ENCODE measurements at regions not wholly inside any gene's neighbourhood (a gene's known extent, or its start where the extent isn't known, plus 50 kb on each side); places are given as distances from the start of the nearest gene placed in this dataset.

GRCh38 chr14:84029246-84029645 is 1500.7 kb upstream of the FLRT2 start:
- TF ChIP-seq POLR2AphosphoS5 (IDR thresholded peaks at IDR 0.05; ENCODE audit: borderline replicate concordance, low read depth, low read length) (peak; percentile 44; the same call in 1 of the 2 replicates), FOXP2 (optimal IDR thresholded peaks at IDR 0.05; ENCODE audit: control extremely low read depth, extremely low read length, insufficient read depth) (no peak), EZH2 (IDR thresholded peaks at IDR 0.05) (no peak)
- no peak for DNase-seq (ENCODE audit: low read depth, low spot score)
- H3K27ac ChIP-seq, result no peak overlapping the region
- 0 out of 2 replicates have a peak overlapping the region, but pooled peaks have one; percentile 8 for H3K4me3 ChIP-seq
- H3K9ac ChIP-seq (ENCODE audit: insufficient read length), result no peak overlapping the region
- no peaks in the 10 kb centered on the region for H3K36me3 ChIP-seq (ENCODE audit: insufficient read depth, low read length)
- H3K9me3 ChIP-seq (ENCODE audit: low read depth, low read length), result no peaks in the 10 kb centered on the region

DNA sequence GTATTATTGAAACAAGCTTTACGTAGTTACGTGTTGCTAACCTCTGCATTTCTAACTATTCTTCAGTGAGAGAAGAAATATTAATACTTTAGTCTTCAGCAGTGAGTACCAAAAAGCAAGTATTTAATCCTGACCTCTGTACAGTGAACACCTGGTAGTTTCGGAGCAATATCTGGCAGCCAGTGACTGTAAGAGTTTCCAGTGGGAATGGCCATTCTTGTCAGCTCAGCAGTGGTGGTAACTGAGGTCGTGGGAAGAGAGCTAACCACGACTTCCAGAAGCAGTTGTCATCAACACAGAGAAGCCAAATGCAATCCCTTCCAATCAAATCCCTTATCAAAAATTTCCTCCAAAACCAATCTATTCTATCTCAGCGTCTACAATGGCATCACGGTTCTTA is 1500.2 kb upstream of the FLRT2 start:
- no peak overlapping the region for H3K9ac ChIP-seq (ENCODE audit: insufficient read length)
- H3K27ac ChIP-seq, result no peak overlapping the region
- no peak for DNase-seq (ENCODE audit: low read depth, low spot score)
- TF ChIP-seq EZH2 (IDR thresholded peaks at IDR 0.05), result no peak
- TF ChIP-seq POLR2AphosphoS5 (IDR thresholded peaks at IDR 0.05; ENCODE audit: borderline replicate concordance, low read depth, low read length), result no peak
- TF ChIP-seq FOXP2 (optimal IDR thresholded peaks at IDR 0.05; ENCODE audit: control extremely low read depth, extremely low read length, insufficient read depth), result no peak
- no peak overlapping the region for H3K4me3 ChIP-seq
- H3K9me3 ChIP-seq (ENCODE audit: low read depth, low read length), result no peaks in the 10 kb centered on the region
- H3K36me3 ChIP-seq (ENCODE audit: insufficient read depth, low read length), result no peaks in the 10 kb centered on the region

DNA sequence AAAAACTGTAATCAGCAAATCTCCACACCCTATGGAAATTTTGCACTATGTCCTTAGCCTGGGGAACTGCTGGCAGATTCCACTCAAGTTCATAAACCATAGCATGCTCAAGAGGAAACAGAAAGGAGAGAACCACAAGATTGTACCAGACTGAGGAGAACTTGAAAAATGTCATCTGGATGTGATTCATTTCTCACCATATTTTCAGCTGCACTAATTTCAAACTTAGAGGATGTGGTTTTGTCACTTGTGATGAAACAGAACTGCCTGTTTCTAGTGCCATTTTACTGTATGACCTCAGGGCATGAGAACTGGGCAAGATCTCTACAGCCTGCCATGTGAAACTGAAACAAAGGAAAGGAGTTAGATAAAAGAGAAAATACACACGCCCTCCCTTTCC is 1493.1 kb upstream of the FLRT2 start:
- DNase-seq (ENCODE audit: low read depth, low spot score), result peak; percentile 76
- Histone ChIP-seq H3K27ac (no peak overlapping the region), H3K4me3 (peak overlapping the region; percentile 7; the same call in 1 of the 2 replicates), H3K9ac (ENCODE audit: insufficient read length) (no peak overlapping the region), H3K36me3 (ENCODE audit: insufficient read depth, low read length) (no peaks in the 10 kb centered on the region), H3K9me3 (ENCODE audit: low read depth, low read length) (no peaks in the 10 kb centered on the region)
- peak; percentile 55; the same call in 1 of the 2 replicates for TF ChIP-seq POLR2AphosphoS5 (IDR thresholded peaks at IDR 0.05; ENCODE audit: borderline replicate concordance, low read depth, low read length)
- no peak for TF ChIP-seq EZH2 (IDR thresholded peaks at IDR 0.05)
- TF ChIP-seq FOXP2 (optimal IDR thresholded peaks at IDR 0.05; ENCODE audit: control extremely low read depth, extremely low read length, insufficient read depth), result no peak

DNA sequence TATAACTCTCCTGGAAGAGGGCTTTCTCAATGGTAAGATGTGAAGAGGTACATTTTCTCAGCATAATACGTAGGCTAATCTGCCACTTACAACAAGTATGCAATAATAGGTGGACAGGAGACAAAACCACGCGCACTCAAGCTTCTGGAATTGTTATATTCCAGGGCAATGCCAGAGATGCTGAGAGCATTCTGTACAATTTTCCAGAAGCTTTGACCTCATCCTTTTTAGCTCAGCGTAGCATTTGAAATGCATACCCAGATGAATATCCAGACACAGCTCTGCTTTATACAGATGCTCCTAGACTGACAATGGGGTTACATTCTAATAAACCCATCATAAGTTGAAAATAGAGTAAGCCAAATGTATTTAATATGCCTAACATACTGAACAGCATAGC is 1492.4 kb upstream of the FLRT2 start:
- no peak overlapping the region for H3K4me3 ChIP-seq
- no peak overlapping the region for H3K9ac ChIP-seq (ENCODE audit: insufficient read length)
- TF ChIP-seq POLR2AphosphoS5 (IDR thresholded peaks at IDR 0.05; ENCODE audit: borderline replicate concordance, low read depth, low read length) (no peak), EZH2 (IDR thresholded peaks at IDR 0.05) (no peak), FOXP2 (optimal IDR thresholded peaks at IDR 0.05; ENCODE audit: control extremely low read depth, extremely low read length, insufficient read depth) (no peak)
- no peaks in the 10 kb centered on the region for H3K9me3 ChIP-seq (ENCODE audit: low read depth, low read length)
- H3K36me3 ChIP-seq (ENCODE audit: insufficient read depth, low read length), result no peaks in the 10 kb centered on the region
- DNase-seq (ENCODE audit: low read depth, low spot score), result no peak
- H3K27ac ChIP-seq, result no peak overlapping the region

GRCh38 chr14:84040101-84040500 is 1489.8 kb upstream of the FLRT2 start:
- H3K27ac ChIP-seq, result no peak overlapping the region
- H3K36me3 ChIP-seq (ENCODE audit: insufficient read depth, low read length), result no peaks in the 10 kb centered on the region
- TF ChIP-seq FOXP2 (optimal IDR thresholded peaks at IDR 0.05; ENCODE audit: control extremely low read depth, extremely low read length, insufficient read depth), result no peak
- TF ChIP-seq EZH2 (IDR thresholded peaks at IDR 0.05), result no peak
- TF ChIP-seq POLR2AphosphoS5 (IDR thresholded peaks at IDR 0.05; ENCODE audit: borderline replicate concordance, low read depth, low read length), result no peak
- H3K4me3 ChIP-seq, result no peak overlapping the region
- H3K9me3 ChIP-seq (ENCODE audit: low read depth, low read length), result no peaks in the 10 kb centered on the region
- no peak for DNase-seq (ENCODE audit: low read depth, low spot score)
- no peak overlapping the region for H3K9ac ChIP-seq (ENCODE audit: insufficient read length)

DNA sequence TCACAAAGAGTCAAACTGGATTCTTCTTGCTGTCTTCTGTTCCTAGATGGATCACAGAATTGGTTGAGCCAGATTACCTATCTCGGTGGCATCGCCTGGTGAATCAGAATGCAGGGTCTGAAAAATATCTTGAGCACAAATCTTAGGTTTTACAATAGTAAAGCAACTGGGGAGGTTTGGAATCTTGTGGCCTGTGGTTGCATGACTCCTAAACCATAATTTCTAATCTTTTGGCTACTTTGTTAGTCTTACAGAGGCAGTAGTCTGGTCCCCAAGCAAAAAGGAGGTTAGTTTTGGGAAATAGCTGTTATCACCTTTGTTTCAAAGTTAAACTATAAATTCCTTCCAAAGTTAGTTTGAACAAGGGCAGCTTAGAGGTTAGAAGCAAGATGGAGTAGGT is 1488.5 kb upstream of the FLRT2 start:
- Histone ChIP-seq H3K27ac (no peak overlapping the region), H3K9me3 (ENCODE audit: low read depth, low read length) (no peaks in the 10 kb centered on the region), H3K9ac (ENCODE audit: insufficient read length) (no peak overlapping the region), H3K36me3 (ENCODE audit: insufficient read depth, low read length) (no peaks in the 10 kb centered on the region), H3K4me3 (no peak overlapping the region)
- TF ChIP-seq FOXP2 (optimal IDR thresholded peaks at IDR 0.05; ENCODE audit: control extremely low read depth, extremely low read length, insufficient read depth) (no peak), EZH2 (IDR thresholded peaks at IDR 0.05) (no peak), POLR2AphosphoS5 (IDR thresholded peaks at IDR 0.05; ENCODE audit: borderline replicate concordance, low read depth, low read length) (no peak)
- no peak for DNase-seq (ENCODE audit: low read depth, low spot score)

DNA sequence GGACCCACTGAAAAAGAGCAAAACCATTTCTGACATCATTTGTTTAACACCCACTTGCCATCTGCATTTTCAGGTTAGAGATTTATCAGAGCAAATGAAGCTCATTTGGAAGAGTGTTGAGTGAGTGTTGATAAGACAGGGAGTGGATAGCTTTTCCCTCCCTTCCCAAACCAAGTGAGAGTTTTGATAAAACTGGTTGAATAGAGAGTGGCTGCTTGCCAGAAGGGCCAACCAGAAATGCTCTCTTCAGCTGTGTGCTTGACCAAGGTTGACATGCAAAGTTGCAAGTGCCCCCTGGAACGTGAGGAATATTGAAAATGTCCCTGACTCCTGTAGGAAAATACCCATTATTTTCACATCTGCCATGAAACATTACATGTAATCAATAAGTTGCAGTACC is 1487.0 kb upstream of the FLRT2 start:
- Histone ChIP-seq H3K4me3 (no peak overlapping the region), H3K9ac (ENCODE audit: insufficient read length) (no peak overlapping the region), H3K36me3 (ENCODE audit: insufficient read depth, low read length) (no peaks in the 10 kb centered on the region), H3K27ac (no peak overlapping the region), H3K9me3 (ENCODE audit: low read depth, low read length) (no peaks in the 10 kb centered on the region)
- no peak for DNase-seq (ENCODE audit: low read depth, low spot score)
- no peak for TF ChIP-seq FOXP2 (optimal IDR thresholded peaks at IDR 0.05; ENCODE audit: control extremely low read depth, extremely low read length, insufficient read depth)
- TF ChIP-seq EZH2 (IDR thresholded peaks at IDR 0.05), result no peak
- no peak for TF ChIP-seq POLR2AphosphoS5 (IDR thresholded peaks at IDR 0.05; ENCODE audit: borderline replicate concordance, low read depth, low read length)

DNA sequence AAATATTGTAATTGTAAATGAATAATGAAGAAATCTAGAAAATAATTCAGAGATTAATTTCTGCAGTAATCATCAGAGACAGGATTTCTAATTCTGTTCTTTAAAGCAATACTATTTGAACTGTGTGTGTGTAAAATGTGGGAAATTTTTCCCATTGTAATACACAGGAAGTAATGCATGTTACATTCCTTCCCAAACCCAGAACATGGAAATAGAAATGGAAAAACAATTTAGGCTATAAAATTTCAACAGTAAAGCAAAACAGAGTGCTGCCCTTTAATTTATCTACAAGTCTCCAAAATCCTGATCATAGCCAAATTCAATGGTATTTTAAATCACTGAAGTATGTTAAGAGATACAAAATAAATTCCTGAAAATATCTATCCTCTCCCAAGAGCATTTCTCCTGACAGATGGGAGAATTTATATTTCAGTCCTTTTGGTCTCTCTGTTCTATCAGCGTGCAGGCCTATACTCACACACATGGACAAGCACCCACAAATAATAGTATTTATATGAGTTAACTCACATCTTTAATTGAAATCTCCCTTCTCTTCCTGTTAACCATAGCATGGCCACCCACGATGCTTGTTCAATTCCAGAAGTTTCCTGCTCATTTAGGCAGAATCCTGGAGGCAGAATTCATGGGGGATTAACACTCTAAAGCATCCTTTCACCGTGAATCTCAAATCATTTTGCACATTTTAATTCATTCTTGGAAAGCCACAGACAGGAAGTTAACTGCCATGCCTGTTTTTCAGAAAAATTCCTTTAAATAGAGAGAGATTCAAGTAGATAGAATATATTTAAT is 1465.4 kb upstream of the FLRT2 start:
- DNase-seq (ENCODE audit: low read depth, low spot score), result peak; percentile 99
- TF ChIP-seq FOXP2 (optimal IDR thresholded peaks at IDR 0.05; ENCODE audit: control extremely low read depth, extremely low read length, insufficient read depth) (no peak), POLR2AphosphoS5 (IDR thresholded peaks at IDR 0.05; ENCODE audit: borderline replicate concordance, low read depth, low read length) (peak; percentile 70; the same call in 1 of the 2 replicates)
- H3K27ac ChIP-seq, result peak overlapping the region; percentile 72
- no peaks in the 10 kb centered on the region for H3K9me3 ChIP-seq (ENCODE audit: low read depth, low read length)
- H3K36me3 ChIP-seq (ENCODE audit: insufficient read depth, low read length), result no peaks in the 10 kb centered on the region
- H3K9ac ChIP-seq (ENCODE audit: insufficient read length), result no peak overlapping the region
- H3K4me3 ChIP-seq, result peak overlapping the region; percentile 55
